Fibroblast of lung (primary cell): ENCODE measurements at regions not wholly inside any gene's neighbourhood (a gene's known extent, or its start where the extent isn't known, plus 50 kb on each side); places are given as distances from the start of the nearest gene placed in this dataset.

Source experiments
- DNase-seq, 2 donors: peaks; one replicate each; pipeline versions ENCODE4 v3.0.0 to v3.0.0-alpha.2; 2010; ENCODE audit warnings: low read depth in 2 of 2
- H2AFZ ChIP-seq: 2 replicates; pipeline ENCODE4 v1.5.1; 2012; ENCODE audit warnings: low read length, control low read depth, inconsistent platforms
- H3K27ac ChIP-seq: 2 replicates; pipeline ENCODE4 v1.5.1; 2011; ENCODE audit warnings: low read length, control low read depth; ENCODE audit not compliant: insufficient read depth
- H3K27me3 ChIP-seq: 2 replicates; pipeline ENCODE4 v1.5.1; 2011; ENCODE audit warnings: mild to moderate bottlenecking, low read length; ENCODE audit not compliant: control insufficient read depth, insufficient read depth
- H3K36me3 ChIP-seq: 2 replicates; pipeline ENCODE4 v1.5.1; 2011; ENCODE audit warnings: low read length; ENCODE audit not compliant: control insufficient read depth, insufficient read depth
- H3K4me1 ChIP-seq: 2 replicates; pipeline ENCODE4 v1.5.1; 2011; ENCODE audit warnings: low read length; ENCODE audit not compliant: control insufficient read depth, insufficient read depth; ENCODE audit errors: extremely low read depth
- H3K4me2 ChIP-seq: 2 replicates; pipeline ENCODE4 v1.5.1; 2011; ENCODE audit warnings: low read length, control low read depth; ENCODE audit not compliant: insufficient read depth; ENCODE audit errors: extremely low read depth
- H3K4me3 ChIP-seq, 4 experiments: fragments of 200-600 bp in 1 of 4; sonication (generic) in 1 of 4; replicated peaks in 1 of 4; 2 replicates each; pipeline ENCODE4 v1.5.1; 2011 to 2016; ENCODE audit warnings: low read length in 4 of 4, low read depth in 3 of 4, mild to moderate bottlenecking in 3 of 4, control low read depth in 2 of 4, inconsistent platforms in 1 of 4, mixed read lengths in 1 of 4; ENCODE audit not compliant: insufficient read depth in 1 of 4; ENCODE audit errors: control extremely low read depth in 1 of 4
- H3K79me2 ChIP-seq: 2 replicates; pipeline ENCODE4 v1.5.1; 2012; ENCODE audit warnings: mild to moderate bottlenecking, low read length, inconsistent platforms; ENCODE audit not compliant: control insufficient read depth, insufficient read depth
- H3K9ac ChIP-seq: 2 replicates; pipeline ENCODE4 v1.5.1; 2011; ENCODE audit warnings: mild to moderate bottlenecking, low read length, control low read depth; ENCODE audit not compliant: insufficient read depth
- H3K9me3 ChIP-seq: 2 replicates; pipeline ENCODE4 v1.5.1; 2012; ENCODE audit warnings: low read depth, low read length; ENCODE audit not compliant: control insufficient read depth, insufficient read depth
- H4K20me1 ChIP-seq: 2 replicates; pipeline ENCODE4 v1.5.1; 2011; ENCODE audit warnings: low read length; ENCODE audit not compliant: control insufficient read depth, insufficient read depth; ENCODE audit errors: extremely low read depth
- EZH2 ChIP-seq: IDR thresholded peaks from 2 replicates; pipeline ENCODE4 v1.5.1; 2012; ENCODE audit warnings: low read length, control low read depth, mild to moderate bottlenecking; ENCODE audit errors: missing control alignments
- TF ChIP-seq, protein P1 (sequence below), 2 donors: IDR thresholded peaks in 1 of 2; conservative IDR thresholded peaks in 1 of 2; 1 replicate in 1 of 2; 2 replicates in 1 of 2; pipeline ENCODE4 v1.5.1; 2011 to 2012; ENCODE audit warnings: low read length in 2 of 2, control low read depth in 1 of 2, inconsistent platforms in 1 of 2, low read depth in 1 of 2, mild to moderate bottlenecking in 1 of 2

DNA sequence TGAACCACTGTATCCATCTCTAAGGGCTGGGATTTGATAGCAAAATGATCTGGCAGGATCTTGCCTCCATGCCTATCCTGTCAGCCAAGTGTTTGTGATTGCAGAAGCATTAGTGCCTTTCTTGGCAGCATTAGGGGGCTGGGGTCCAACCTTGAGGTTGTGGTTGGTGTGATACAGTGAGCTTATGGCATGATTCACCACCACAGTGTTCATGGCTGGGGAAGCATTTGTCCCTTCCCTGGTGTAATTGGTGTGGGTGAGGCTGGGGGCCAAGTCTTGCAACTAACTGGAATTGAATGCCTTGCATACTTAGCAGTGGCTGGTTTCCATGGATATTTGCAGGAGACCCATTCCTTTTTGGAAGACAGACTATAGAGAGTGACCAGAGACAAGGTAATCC is 271.0 kb upstream of the TBL1XR1 start:
- H3K9ac ChIP-seq: no peak overlapping the region
- H3K27me3 ChIP-seq: no peaks in the 10 kb centered on the region
- no peak overlapping the region for H2AFZ ChIP-seq
- peaks cover 11% of the 10 kb centered on the region for H3K4me1 ChIP-seq
- DNase-seq: peak; percentile 96 to 100
- no peak overlapping the region for H3K4me2 ChIP-seq
- H3K27ac ChIP-seq: no peak overlapping the region
- H3K36me3 ChIP-seq: no peaks in the 10 kb centered on the region
- no peak overlapping the region for H3K4me3 ChIP-seq
- H3K9me3 ChIP-seq: no peaks in the 10 kb centered on the region
- no peak for TF ChIP-seq EZH2
- TF ChIP-seq, protein P1, sequence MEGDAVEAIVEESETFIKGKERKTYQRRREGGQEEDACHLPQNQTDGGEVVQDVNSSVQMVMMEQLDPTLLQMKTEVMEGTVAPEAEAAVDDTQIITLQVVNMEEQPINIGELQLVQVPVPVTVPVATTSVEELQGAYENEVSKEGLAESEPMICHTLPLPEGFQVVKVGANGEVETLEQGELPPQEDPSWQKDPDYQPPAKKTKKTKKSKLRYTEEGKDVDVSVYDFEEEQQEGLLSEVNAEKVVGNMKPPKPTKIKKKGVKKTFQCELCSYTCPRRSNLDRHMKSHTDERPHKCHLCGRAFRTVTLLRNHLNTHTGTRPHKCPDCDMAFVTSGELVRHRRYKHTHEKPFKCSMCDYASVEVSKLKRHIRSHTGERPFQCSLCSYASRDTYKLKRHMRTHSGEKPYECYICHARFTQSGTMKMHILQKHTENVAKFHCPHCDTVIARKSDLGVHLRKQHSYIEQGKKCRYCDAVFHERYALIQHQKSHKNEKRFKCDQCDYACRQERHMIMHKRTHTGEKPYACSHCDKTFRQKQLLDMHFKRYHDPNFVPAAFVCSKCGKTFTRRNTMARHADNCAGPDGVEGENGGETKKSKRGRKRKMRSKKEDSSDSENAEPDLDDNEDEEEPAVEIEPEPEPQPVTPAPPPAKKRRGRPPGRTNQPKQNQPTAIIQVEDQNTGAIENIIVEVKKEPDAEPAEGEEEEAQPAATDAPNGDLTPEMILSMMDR (conservative IDR thresholded peaks at IDR 0.05 in 1 of 2, IDR thresholded peaks at IDR 0.05 in 1 of 2; ENCODE audit: low read depth in 1 of 2, low read length in 2 of 2): no peak
- H4K20me1 ChIP-seq: no peaks in the 10 kb centered on the region
- H3K79me2 ChIP-seq: no peaks in the 10 kb centered on the region

DNA sequence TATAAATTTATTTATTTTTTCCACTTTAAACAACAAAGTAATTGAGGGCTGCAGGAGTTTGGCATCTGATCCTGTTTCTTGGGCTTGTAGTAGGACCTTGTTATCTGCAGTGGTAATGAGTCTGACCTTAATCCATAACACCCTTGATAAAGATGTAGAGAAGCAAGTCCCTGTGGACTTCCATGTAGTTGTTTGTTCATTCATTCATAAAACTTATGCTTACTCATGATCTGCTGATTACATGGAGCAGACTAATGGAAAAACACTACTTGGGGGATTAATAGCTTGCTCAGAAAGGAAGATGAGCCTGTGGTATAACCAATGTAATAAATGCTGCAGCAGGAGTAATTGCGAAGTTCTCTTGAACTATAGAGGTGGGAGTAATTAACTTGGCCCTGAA is 271.5 kb upstream of the TBL1XR1 start:
- no peak overlapping the region for H3K4me2 ChIP-seq
- H4K20me1 ChIP-seq: no peaks in the 10 kb centered on the region

DNA sequence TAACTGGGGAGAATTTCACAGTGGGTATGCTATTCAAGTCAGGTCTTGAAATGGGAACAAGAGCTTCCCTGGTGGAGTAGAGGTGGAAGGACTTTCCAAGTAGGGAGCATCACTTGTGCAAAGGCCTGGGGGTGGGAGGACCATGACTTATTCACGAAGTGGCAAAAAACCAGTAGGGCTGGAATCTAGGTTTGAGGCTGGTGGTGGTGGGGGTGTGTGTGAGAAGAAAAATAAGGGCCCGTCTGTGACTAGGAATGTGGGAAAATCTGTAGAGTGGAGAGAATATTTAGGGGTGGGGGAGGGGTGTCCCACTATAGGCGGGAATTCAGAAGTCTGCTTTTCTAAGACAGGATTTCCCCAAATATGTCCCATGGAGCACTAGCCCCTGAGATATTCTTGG is 271.9 kb upstream of the TBL1XR1 start:
- Histone ChIP-seq H3K79me2 (no peaks in the 10 kb centered on the region), H3K4me2 (no peak overlapping the region), H2AFZ (no peak overlapping the region), H3K4me1 (peaks cover 11% of the 10 kb centered on the region), H3K27ac (no peak overlapping the region), H4K20me1 (no peaks in the 10 kb centered on the region), H3K9ac (no peak overlapping the region), H3K27me3 (no peaks in the 10 kb centered on the region), H3K36me3 (no peaks in the 10 kb centered on the region), H3K9me3 (no peaks in the 10 kb centered on the region), H3K4me3 (no peak overlapping the region)
- no peak for DNase-seq
- no peak for TF ChIP-seq EZH2
- TF ChIP-seq, protein P1 (conservative IDR thresholded peaks at IDR 0.05 in 1 of 2, IDR thresholded peaks at IDR 0.05 in 1 of 2; ENCODE audit: low read depth in 1 of 2, low read length in 2 of 2): no peak

More for the DNA sequence above, 271.5 kb upstream of the TBL1XR1 start:
- Histone ChIP-seq H3K9ac (no peak overlapping the region), H3K79me2 (no peaks in the 10 kb centered on the region), H3K4me1 (peaks cover 11% of the 10 kb centered on the region), H3K4me3 (no peak overlapping the region), H3K27me3 (no peaks in the 10 kb centered on the region), H3K27ac (no peak overlapping the region), H2AFZ (no peak overlapping the region), H3K9me3 (no peaks in the 10 kb centered on the region), H3K36me3 (no peaks in the 10 kb centered on the region)
- no peak for TF ChIP-seq EZH2
- TF ChIP-seq, protein P1 (conservative IDR thresholded peaks at IDR 0.05 in 1 of 2, IDR thresholded peaks at IDR 0.05 in 1 of 2; ENCODE audit: low read depth in 1 of 2, low read length in 2 of 2): no peak
- DNase-seq: peak; percentile 69 to 93
